Naive B cell (primary cell): ENCODE measurements at regions not wholly inside any gene's neighbourhood (a gene's known extent, or its start where the extent isn't known, plus 50 kb on each side); places are given as distances from the start of the nearest gene placed in this dataset.

Experiments used
- ATAC-seq, 2 donors: fragments of 150-1000 bp; cut with Tn5 transposase; 2 replicates each; pipeline ENCODE4 v1.10.0; 2021; ENCODE audit warnings: low read depth in 2 of 2, mild to moderate bottlenecking in 2 of 2, moderate library complexity in 2 of 2
- DNase-seq: peaks from one replicate; pipeline ENCODE4 v3.0.0; 2022
- H3K27ac Mint-ChIP-seq, 6 donors: one replicate each; pipeline ENCODE4 v1.8.0; 2020 to 2022; ENCODE audit warnings: mild to moderate bottlenecking in 6 of 6, mixed read lengths in 6 of 6, moderate library complexity in 5 of 6, inconsistent platforms in 2 of 6
- H3K27me3 Mint-ChIP-seq, 3 donors: one replicate each; pipeline ENCODE4 v1.8.0; 2021 to 2022; ENCODE audit warnings: mixed read lengths in 3 of 3, mild to moderate bottlenecking in 1 of 3
- H3K36me3 Mint-ChIP-seq, 2 donors: one replicate each; pipeline ENCODE4 v1.8.0; 2020 to 2022; ENCODE audit warnings: mixed read lengths in 2 of 2, inconsistent platforms in 1 of 2, mild to moderate bottlenecking in 1 of 2
- H3K4me1 Mint-ChIP-seq, 3 donors: one replicate each; pipeline ENCODE4 v1.8.0; 2020 to 2022; ENCODE audit warnings: mixed read lengths in 3 of 3, inconsistent platforms in 1 of 3, mild to moderate bottlenecking in 1 of 3, moderate library complexity in 1 of 3
- H3K4me3 Mint-ChIP-seq, 8 donors: one replicate each; pipeline ENCODE4 v1.8.0; 2020 to 2022; ENCODE audit warnings: mild to moderate bottlenecking in 8 of 8, mixed read lengths in 8 of 8, moderate library complexity in 8 of 8, inconsistent platforms in 2 of 8
- H3K9me3 Mint-ChIP-seq, 7 donors: one replicate each; pipeline ENCODE4 v1.8.0; 2020 to 2022; ENCODE audit warnings: mixed read lengths in 7 of 7, mild to moderate bottlenecking in 5 of 7, inconsistent platforms in 2 of 7, moderate library complexity in 1 of 7

GRCh38 chr5:4013106-4013898 is 417.7 kb downstream of the IRX1 start:
- H3K27me3 Mint-ChIP-seq, result peaks cover 0 to 9% (median 0%) of the 10 kb centered on the region in 3 donors
- H3K9me3 Mint-ChIP-seq, result peaks cover 0 to 10% (median 2%) of the 10 kb centered on the region in 7 donors
- ATAC-seq (no peak), DNase-seq (no peak)
- no peak overlapping the region for H3K4me3 Mint-ChIP-seq
- no peaks in the 10 kb centered on the region for H3K36me3 Mint-ChIP-seq
- H3K27ac Mint-ChIP-seq, result no peak overlapping the region
- H3K4me1 Mint-ChIP-seq, result peaks cover 4 to 24% (median 14%) of the 10 kb centered on the region in 3 donors

- H3K4me1 Mint-ChIP-seq, result peaks cover 4 to 24% (median 14%) of the 10 kb centered on the region in 3 donors
- H3K36me3 Mint-ChIP-seq, result no peaks in the 10 kb centered on the region
- H3K9me3 Mint-ChIP-seq, result peaks cover 0 to 9% (median 2%) of the 10 kb centered on the region in 7 donors
- peak overlapping the region in 1 of 8 donors; percentile 18 for H3K4me3 Mint-ChIP-seq
- DNase-seq, result no peak
- no peak for ATAC-seq
- H3K27me3 Mint-ChIP-seq, result peaks cover 0 to 10% (median 9%) of the 10 kb centered on the region in 3 donors
- peak overlapping the region in 2 of 6 donors; percentile 51 to 52 for H3K27ac Mint-ChIP-seq
Observed at GRCh38 chr5:4015709-4016108, 420.1 kb downstream of the IRX1 start.

- Mint-ChIP-seq H3K4me1 (peaks cover 7 to 28% (median 16%) of the 10 kb centered on the region in 3 donors), H3K27ac (no peak overlapping the region), H3K27me3 (peaks cover 9 to 21% (median 18%) of the 10 kb centered on the region in 3 donors), H3K4me3 (peak overlapping the region in 1 of 8 donors; percentile 36), H3K9me3 (peaks cover 0 to 9% (median 2%) of the 10 kb centered on the region in 7 donors), H3K36me3 (peaks cover 0 to 3% of the 10 kb centered on the region in 2 donors)
- DNase-seq (no peak), ATAC-seq (peak; percentile 21 to 32)
Observed at GRCh38 chr5:4017076-4017803, 421.6 kb downstream of the IRX1 start.

- Mint-ChIP-seq H3K36me3 (peaks cover 0 to 3% of the 10 kb centered on the region in 2 donors), H3K9me3 (peaks cover 0 to 9% (median 2%) of the 10 kb centered on the region in 7 donors), H3K27me3 (peaks cover 16 to 29% (median 26%) of the 10 kb centered on the region in 3 donors), H3K4me3 (peak overlapping the region in 1 of 8 donors; percentile 34), H3K4me1 (peaks cover 14 to 35% (median 24%) of the 10 kb centered on the region in 3 donors), H3K27ac (no peak overlapping the region)
- no peak for ATAC-seq
- no peak for DNase-seq
Observed at GRCh38 chr5:4018007-4018406, 422.4 kb downstream of the IRX1 start.

- peaks cover 26 to 37% (median 34%) of the 10 kb centered on the region in 3 donors for H3K27me3 Mint-ChIP-seq
- H3K9me3 Mint-ChIP-seq, result peaks cover 0 to 9% (median 2%) of the 10 kb centered on the region in 7 donors
- ATAC-seq, result no peak
- no peak overlapping the region for H3K4me3 Mint-ChIP-seq
- DNase-seq, result no peak
- peaks cover 14 to 36% (median 28%) of the 10 kb centered on the region in 3 donors for H3K4me1 Mint-ChIP-seq
- H3K27ac Mint-ChIP-seq, result no peak overlapping the region
- H3K36me3 Mint-ChIP-seq, result peaks cover 0 to 3% of the 10 kb centered on the region in 2 donors
Observed at GRCh38 chr5:4019009-4019769, 423.6 kb downstream of the IRX1 start.

- DNase-seq, result no peak
- Mint-ChIP-seq H3K4me3 (peak overlapping the region in 1 of 8 donors; percentile 41), H3K27ac (no peak overlapping the region), H3K27me3 (peaks cover 26 to 39% (median 34%) of the 10 kb centered on the region in 3 donors), H3K4me1 (peaks cover 14 to 36% (median 28%) of the 10 kb centered on the region in 3 donors), H3K9me3 (peaks cover 0 to 9% (median 3%) of the 10 kb centered on the region in 7 donors), H3K36me3 (peaks cover 0 to 3% of the 10 kb centered on the region in 2 donors)
- ATAC-seq, result no peak
Observed at GRCh38 chr5:4019841-4020240, 424.2 kb downstream of the IRX1 start.

GRCh38 chr5:4020400-4020799 is 424.8 kb downstream of the IRX1 start:
- DNase-seq (no peak), ATAC-seq (no peak)
- H3K27ac Mint-ChIP-seq, result no peak overlapping the region
- H3K4me1 Mint-ChIP-seq, result peaks cover 14 to 33% (median 28%) of the 10 kb centered on the region in 3 donors
- H3K27me3 Mint-ChIP-seq, result peaks cover 26 to 39% (median 34%) of the 10 kb centered on the region in 3 donors
- peaks cover 0 to 3% of the 10 kb centered on the region in 2 donors for H3K36me3 Mint-ChIP-seq
- peaks cover 0 to 8% (median 3%) of the 10 kb centered on the region in 7 donors for H3K9me3 Mint-ChIP-seq
- H3K4me3 Mint-ChIP-seq, result peak overlapping the region in 1 of 8 donors; percentile 42

GRCh38 chr5:4022056-4022670 is 426.5 kb downstream of the IRX1 start:
- H3K9me3 Mint-ChIP-seq, result peaks cover 0 to 5% (median 0%) of the 10 kb centered on the region in 7 donors
- peak overlapping the region in 6 of 8 donors; percentile 1 to 67 (median 32) for H3K4me3 Mint-ChIP-seq
- ATAC-seq, result no peak
- peaks cover 11 to 19% (median 18%) of the 10 kb centered on the region in 3 donors for H3K4me1 Mint-ChIP-seq
- peaks cover 26 to 39% (median 34%) of the 10 kb centered on the region in 3 donors for H3K27me3 Mint-ChIP-seq
- peaks cover 0 to 3% of the 10 kb centered on the region in 2 donors for H3K36me3 Mint-ChIP-seq
- DNase-seq, result no peak
- H3K27ac Mint-ChIP-seq, result peak overlapping the region in 1 of 6 donors; percentile 36

GRCh38 chr5:4023091-4023752 is 427.6 kb downstream of the IRX1 start:
- no peak overlapping the region for H3K4me3 Mint-ChIP-seq
- ATAC-seq, result no peak
- peaks cover 0 to 3% (median 0%) of the 10 kb centered on the region in 7 donors for H3K9me3 Mint-ChIP-seq
- no peak for DNase-seq
- H3K36me3 Mint-ChIP-seq, result peaks cover 0 to 3% of the 10 kb centered on the region in 2 donors
- peaks cover 10 to 14% (median 12%) of the 10 kb centered on the region in 3 donors for H3K4me1 Mint-ChIP-seq
- H3K27me3 Mint-ChIP-seq, result peaks cover 26 to 39% (median 34%) of the 10 kb centered on the region in 3 donors
- H3K27ac Mint-ChIP-seq, result no peak overlapping the region

GRCh38 chr5:4023753-4024335 is 428.2 kb downstream of the IRX1 start:
- Mint-ChIP-seq H3K27ac (no peak overlapping the region), H3K4me3 (no peak overlapping the region), H3K4me1 (peaks cover 10 to 14% (median 12%) of the 10 kb centered on the region in 3 donors), H3K9me3 (peaks cover 0 to 3% (median 0%) of the 10 kb centered on the region in 7 donors), H3K36me3 (peaks cover 0 to 3% of the 10 kb centered on the region in 2 donors), H3K27me3 (peaks cover 26 to 39% (median 34%) of the 10 kb centered on the region in 3 donors)
- ATAC-seq, result no peak
- no peak for DNase-seq

- H3K4me1 Mint-ChIP-seq, result peaks cover 7 to 13% (median 8%) of the 10 kb centered on the region in 3 donors
- no peak overlapping the region for H3K27ac Mint-ChIP-seq
- DNase-seq (no peak), ATAC-seq (no peak)
- H3K9me3 Mint-ChIP-seq, result peaks cover 0 to 13% (median 5%) of the 10 kb centered on the region in 7 donors
- peaks cover 13 to 26% (median 17%) of the 10 kb centered on the region in 3 donors for H3K27me3 Mint-ChIP-seq
- peaks cover 0 to 7% of the 10 kb centered on the region in 2 donors for H3K36me3 Mint-ChIP-seq
- no peak overlapping the region for H3K4me3 Mint-ChIP-seq
Observed at GRCh38 chr5:4027088-4027734, 431.6 kb downstream of the IRX1 start.
